ENCODE measurements at regions not wholly inside any gene's neighbourhood (a gene's known extent, or its start where the extent isn't known, plus 50 kb on each side); places are given as distances from the start of the nearest gene placed in this dataset.
"Not testable (repeated sequence)": the region's sequence is repeated elsewhere in the genome, so short reads cannot be mapped to it uniquely, and the experiment has no call there.

DNA sequence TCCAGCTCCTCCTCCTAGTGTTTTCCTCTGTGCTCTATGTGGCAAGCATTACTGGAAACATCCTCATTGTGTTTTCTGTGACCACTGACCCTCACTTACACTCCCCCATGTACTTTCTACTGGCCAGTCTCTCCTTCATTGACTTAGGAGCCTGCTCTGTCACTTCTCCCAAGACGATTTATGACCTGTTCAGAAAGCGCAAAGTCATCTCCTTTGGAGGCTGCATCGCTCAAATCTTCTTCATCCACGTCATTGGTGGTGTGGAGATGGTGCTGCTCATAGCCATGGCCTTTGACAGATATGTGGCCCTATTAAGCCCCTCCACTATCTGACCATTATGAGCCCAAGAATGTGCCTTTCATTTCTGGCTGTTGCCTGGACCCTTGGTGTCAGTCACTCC, 64.0 kb downstream of the OR4F15 start:
- H3K4me3 ChIP-seq; H3K36me3 ChIP-seq (replicated peaks); H3K4me1 ChIP-seq; in situ Hi-C loops (cut with MboI; ENCODE audit: low sequenced_read_pairs); H3K27me3 ChIP-seq (ENCODE audit: low read depth); DNase-seq (ENCODE audit: low spot score in 2 of 2); H3K9me3 ChIP-seq: not testable (repeated sequence)

DNA sequence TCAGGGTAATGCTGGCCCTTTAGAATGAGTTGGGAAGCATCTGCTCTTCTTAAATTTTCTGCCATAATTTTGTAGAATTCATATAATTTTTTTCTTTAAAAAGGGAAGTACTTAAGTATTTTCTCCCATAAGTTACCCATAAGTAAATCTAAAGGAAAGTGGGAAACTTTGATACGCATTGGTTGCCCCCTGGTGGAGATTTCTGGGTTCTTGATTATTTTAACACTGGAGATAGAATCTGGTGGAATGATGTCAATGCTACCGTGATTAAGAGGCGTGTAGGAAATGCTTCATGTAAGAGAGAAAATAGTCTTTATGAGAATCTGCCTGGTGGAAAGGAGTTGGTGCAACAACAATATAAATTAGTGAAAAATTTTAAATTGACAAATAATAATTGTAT, 65.6 kb downstream of the OR4F15 start:
- H3K4me3 ChIP-seq; H3K9me3 ChIP-seq; H3K27me3 ChIP-seq (ENCODE audit: low read depth); in situ Hi-C loops (cut with MboI; ENCODE audit: low sequenced_read_pairs); H3K36me3 ChIP-seq (replicated peaks); DNase-seq (ENCODE audit: low spot score in 2 of 2); H3K4me1 ChIP-seq: not testable (repeated sequence)

- H3K36me3 ChIP-seq (replicated peaks); DNase-seq (ENCODE audit: low spot score in 2 of 2); in situ Hi-C loops (cut with MboI; ENCODE audit: low sequenced_read_pairs); H3K27me3 ChIP-seq (ENCODE audit: low read depth); H3K9me3 ChIP-seq; H3K4me3 ChIP-seq; H3K4me1 ChIP-seq: not testable (repeated sequence)
These were observed 100.6 kb downstream of the OR4F15 start for GRCh38 chr15:101912349-101913287.

GRCh38 chr15:101924554-101924953, 112.6 kb downstream of the OR4F15 start:
- H3K4me3 ChIP-seq; in situ Hi-C loops (cut with MboI; ENCODE audit: low sequenced_read_pairs); H3K4me1 ChIP-seq; H3K9me3 ChIP-seq; H3K27me3 ChIP-seq (ENCODE audit: low read depth); H3K36me3 ChIP-seq (replicated peaks); DNase-seq (ENCODE audit: low spot score in 2 of 2): not testable (repeated sequence)

- H3K9me3 ChIP-seq; H3K4me1 ChIP-seq; H3K4me3 ChIP-seq; in situ Hi-C loops (cut with MboI; ENCODE audit: low sequenced_read_pairs); DNase-seq (ENCODE audit: low spot score in 2 of 2); H3K36me3 ChIP-seq (replicated peaks); H3K27me3 ChIP-seq (ENCODE audit: low read depth): not testable (repeated sequence)
These were observed 122.5 kb downstream of the OR4F15 start for GRCh38 chr15:101934506-101934905.

DNA sequence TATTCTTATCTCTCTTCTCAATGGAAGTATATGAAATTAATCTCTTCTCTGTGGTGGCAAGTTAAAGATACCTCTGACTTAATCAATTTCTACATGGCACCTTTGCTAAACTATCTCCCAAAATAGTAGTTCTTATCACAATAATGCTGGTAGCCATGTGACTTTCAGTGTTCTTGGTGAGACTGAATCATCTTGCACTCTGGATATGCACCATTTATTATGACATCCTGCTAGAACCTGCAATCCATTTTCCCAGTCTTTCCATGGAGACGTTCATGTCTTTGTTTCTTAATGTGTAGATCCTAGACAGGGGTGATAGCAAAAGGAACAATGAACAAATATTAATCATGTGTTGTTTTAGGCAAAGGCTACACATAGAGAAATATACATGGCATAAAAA, 125.4 kb downstream of the OR4F15 start:
- H3K27me3 ChIP-seq (ENCODE audit: low read depth); DNase-seq (ENCODE audit: low spot score in 2 of 2); H3K9me3 ChIP-seq; H3K36me3 ChIP-seq (replicated peaks); in situ Hi-C loops (cut with MboI; ENCODE audit: low sequenced_read_pairs); H3K4me3 ChIP-seq; H3K4me1 ChIP-seq: not testable (repeated sequence)

DNA sequence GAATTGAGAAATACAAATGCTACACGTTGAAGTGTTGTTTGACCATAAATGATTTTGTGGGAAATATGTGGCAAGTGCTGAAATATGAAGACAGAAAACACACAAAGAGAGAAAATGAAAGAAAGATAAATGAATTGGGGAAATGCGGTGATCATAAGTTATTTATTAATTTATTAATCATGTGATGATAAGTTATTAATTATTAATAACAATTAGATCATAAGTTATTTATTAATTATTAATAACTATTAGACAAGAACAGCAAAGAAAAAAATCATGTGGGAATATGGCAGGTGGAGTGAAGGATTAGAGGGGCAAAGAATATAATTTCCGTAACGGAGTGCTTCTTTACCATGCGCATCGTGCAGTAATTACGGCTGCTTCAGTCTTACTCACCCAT, 126.6 kb downstream of the OR4F15 start:
- H3K4me3 ChIP-seq; H3K27me3 ChIP-seq (ENCODE audit: low read depth); H3K4me1 ChIP-seq; H3K9me3 ChIP-seq; in situ Hi-C loops (cut with MboI; ENCODE audit: low sequenced_read_pairs); DNase-seq (ENCODE audit: low spot score in 2 of 2); H3K36me3 ChIP-seq (replicated peaks): not testable (repeated sequence)

- H3K9me3 ChIP-seq; in situ Hi-C loops (cut with MboI; ENCODE audit: low sequenced_read_pairs); H3K4me1 ChIP-seq; H3K36me3 ChIP-seq (replicated peaks); H3K27me3 ChIP-seq (ENCODE audit: low read depth); H3K4me3 ChIP-seq: not testable (repeated sequence)
- peak in 1 of 2 experiments; percentile 1 for DNase-seq (ENCODE audit: low spot score in 2 of 2)
These were observed 133.9 kb downstream of the OR4F15 start for GRCh38 chr15:101945896-101946295.

DNA sequence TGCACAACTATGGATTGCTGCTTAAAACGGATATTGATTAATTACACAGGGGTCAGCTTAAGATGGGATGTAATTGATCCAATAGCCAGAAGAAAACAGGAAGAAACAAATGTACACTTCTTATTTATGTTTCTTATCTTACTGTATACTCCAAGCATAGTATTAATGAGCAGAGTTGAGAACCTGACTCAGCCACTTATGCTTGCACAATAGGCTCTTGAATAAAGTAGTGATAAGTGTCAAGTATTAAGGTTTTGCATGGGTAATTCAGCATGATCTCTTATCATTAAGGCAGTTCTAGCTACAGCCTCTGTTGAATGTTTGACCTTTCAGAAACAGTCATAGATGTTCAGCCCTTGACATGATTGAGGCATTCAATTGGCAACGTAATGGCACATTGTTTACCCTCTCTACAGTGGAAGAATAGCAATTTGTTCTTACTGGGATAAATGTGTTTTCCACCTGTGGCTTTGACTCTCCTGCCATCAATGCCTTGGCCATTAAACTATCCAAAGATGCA, 136.5 kb downstream of the OR4F15 start:
- DNase-seq (ENCODE audit: low spot score in 2 of 2); H3K4me1 ChIP-seq; in situ Hi-C loops (cut with MboI; ENCODE audit: low sequenced_read_pairs); H3K36me3 ChIP-seq (replicated peaks); H3K4me3 ChIP-seq; H3K27me3 ChIP-seq (ENCODE audit: low read depth); H3K9me3 ChIP-seq: not testable (repeated sequence)

DNA sequence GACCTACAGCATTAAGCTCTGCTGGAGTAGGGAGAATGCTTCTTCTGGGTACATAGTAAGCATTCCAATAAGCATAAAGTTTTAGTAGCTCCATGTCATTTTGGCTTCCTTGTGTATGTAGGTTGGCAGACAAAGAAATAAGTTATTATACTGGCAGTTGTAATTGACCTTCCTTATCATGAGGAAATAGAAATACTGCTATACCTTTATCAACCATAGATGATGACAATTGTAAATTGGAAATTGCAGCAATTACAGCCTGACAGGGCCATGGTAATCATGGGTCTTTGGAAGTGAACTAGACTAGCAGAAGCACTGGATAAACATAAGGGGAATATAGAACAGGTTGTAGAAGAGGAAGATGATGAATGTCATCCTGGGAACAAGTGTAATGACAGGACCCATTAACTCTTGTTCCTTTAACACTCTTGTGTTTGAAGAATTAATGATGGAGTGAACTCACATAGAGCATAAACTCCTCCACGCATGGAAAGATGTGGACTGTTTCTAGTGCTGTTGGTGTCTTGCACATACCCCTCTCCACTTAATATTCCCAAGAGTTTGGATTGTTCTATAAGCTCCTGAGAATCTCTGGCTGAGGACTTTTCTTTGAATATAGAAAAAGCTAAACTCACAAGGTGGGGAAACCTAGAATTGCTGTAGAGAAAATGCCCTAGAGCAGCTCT, 137.5 kb downstream of the OR4F15 start:
- H3K36me3 ChIP-seq (replicated peaks); DNase-seq (ENCODE audit: low spot score in 2 of 2); in situ Hi-C loops (cut with MboI; ENCODE audit: low sequenced_read_pairs); H3K4me3 ChIP-seq; H3K27me3 ChIP-seq (ENCODE audit: low read depth); H3K9me3 ChIP-seq; H3K4me1 ChIP-seq: not testable (repeated sequence)

DNA sequence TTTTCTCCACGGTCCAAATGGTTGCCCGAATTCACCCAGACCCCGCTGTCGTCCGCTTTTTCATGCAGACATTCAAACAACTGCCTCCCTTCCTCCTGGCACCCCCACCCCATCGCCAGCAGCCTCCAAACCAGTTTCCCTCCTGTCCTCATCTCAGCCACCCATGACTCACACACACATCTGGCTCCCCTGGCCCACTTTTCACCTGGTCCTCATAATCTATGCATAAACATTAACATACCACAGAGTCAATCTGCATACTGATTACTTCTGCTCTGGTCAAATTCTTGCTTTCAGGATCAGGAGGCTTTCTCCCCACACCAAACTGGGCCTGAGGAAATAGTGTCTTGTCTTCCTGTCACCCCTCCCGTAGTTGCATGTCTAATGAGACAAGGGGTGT, 142.0 kb downstream of the OR4F15 start:
- in situ Hi-C loops (cut with MboI; ENCODE audit: low sequenced_read_pairs); H3K36me3 ChIP-seq (replicated peaks): not testable (repeated sequence)

DNA sequence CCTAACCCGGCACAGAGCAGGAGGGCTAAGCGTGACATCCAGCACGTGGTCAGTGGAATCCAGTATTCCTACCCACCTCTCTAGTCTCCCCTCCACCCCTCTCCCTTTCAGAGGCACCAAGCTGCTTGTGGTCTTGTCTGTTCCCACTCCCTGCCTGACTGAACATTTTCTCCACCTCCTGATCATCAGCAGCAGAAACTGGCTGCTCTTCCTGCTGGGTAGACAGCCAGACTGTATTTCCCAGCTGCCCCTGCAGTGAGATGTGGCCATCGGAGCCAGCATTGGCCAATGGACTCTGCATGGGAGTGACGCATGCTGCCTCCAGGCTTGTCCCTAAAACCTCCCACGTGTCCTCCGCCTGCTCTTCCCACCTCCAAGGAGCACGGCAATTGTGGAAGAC, 143.8 kb downstream of the OR4F15 start:
- DNase-seq (ENCODE audit: low spot score in 2 of 2); H3K27me3 ChIP-seq (ENCODE audit: low read depth); H3K9me3 ChIP-seq; H3K36me3 ChIP-seq (replicated peaks); H3K4me1 ChIP-seq; in situ Hi-C loops (cut with MboI; ENCODE audit: low sequenced_read_pairs); H3K4me3 ChIP-seq: not testable (repeated sequence)

More for the DNA sequence above, 142.0 kb downstream of the OR4F15 start:
- H3K4me1 ChIP-seq; H3K9me3 ChIP-seq; H3K4me3 ChIP-seq; H3K27me3 ChIP-seq (ENCODE audit: low read depth): not testable (repeated sequence)
- peak in 1 of 2 experiments; percentile 12 for DNase-seq (ENCODE audit: low spot score in 2 of 2)

GRCh38 chr15:101958656-101959055, 146.7 kb downstream of the OR4F15 start:
- peak in 1 of 2 experiments; percentile 10 for DNase-seq (ENCODE audit: low spot score in 2 of 2)
- H3K9me3 ChIP-seq; in situ Hi-C loops (cut with MboI; ENCODE audit: low sequenced_read_pairs); H3K36me3 ChIP-seq (replicated peaks); H3K27me3 ChIP-seq (ENCODE audit: low read depth); H3K4me3 ChIP-seq; H3K4me1 ChIP-seq: not testable (repeated sequence)

- in situ Hi-C loops (cut with MboI; ENCODE audit: low sequenced_read_pairs); H3K4me1 ChIP-seq; H3K4me3 ChIP-seq; H3K9me3 ChIP-seq; DNase-seq (ENCODE audit: low spot score in 2 of 2); H3K27me3 ChIP-seq (ENCODE audit: low read depth); H3K36me3 ChIP-seq (replicated peaks): not testable (repeated sequence)
These were observed 149.3 kb downstream of the OR4F15 start for GRCh38 chr15:101961263-101961662.
